DMS 273 (cell line): ENCODE measurements at regions not wholly inside any gene's neighbourhood (a gene's known extent, or its start where the extent isn't known, plus 50 kb on each side); places are given as distances from the start of the nearest gene placed in this dataset.
"Not testable (repeated sequence)": the region's sequence is repeated elsewhere in the genome, so short reads cannot be mapped to it uniquely, and the experiment has no call there.

ENCODE experiments used
- DNase-seq: peaks from one replicate; lab custom pipeline; 2025; ENCODE audit not compliant: unreplicated experiment; lab: John Stamatoyannopoulos, UW

DNA sequence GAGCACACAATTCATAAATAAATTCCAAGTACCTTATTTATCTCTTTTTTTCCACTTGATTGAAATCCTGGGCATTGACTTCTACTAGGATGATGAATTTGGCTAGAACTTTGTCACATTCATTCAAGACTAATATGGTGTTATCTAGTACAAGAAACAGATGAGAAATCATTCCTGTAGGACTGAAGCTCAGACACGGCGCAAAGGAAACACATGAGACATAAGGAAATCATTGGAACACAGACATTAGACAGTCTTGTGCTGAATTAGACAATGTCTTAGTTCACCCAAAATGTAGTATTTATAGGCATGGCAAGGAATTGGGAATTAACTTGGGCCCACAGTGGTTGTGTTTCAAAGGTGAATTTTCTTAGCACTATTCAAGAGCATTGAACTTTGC is 305.7 kb downstream of the SETD4 start:
- DNase-seq = no peak

DNA sequence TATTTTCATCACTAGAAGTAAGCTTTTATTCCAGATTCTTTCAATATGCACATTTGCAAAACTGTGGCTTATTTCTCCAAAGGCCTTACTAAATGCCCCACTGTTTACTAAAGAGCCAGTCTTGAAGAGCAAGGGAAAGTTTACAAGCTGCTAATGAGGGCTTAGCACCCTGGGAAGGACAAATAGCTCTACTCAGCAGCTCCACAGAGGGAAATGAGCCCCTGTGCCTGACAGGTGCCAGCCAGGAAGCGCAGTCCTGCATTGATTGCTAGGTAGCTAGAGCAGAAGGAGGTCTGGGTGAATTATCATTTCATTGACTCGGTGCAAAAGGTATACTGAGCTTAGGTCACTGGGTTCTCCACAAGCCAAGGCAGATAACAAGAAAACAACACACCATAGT is 307.0 kb downstream of the SETD4 start:
- no peak for DNase-seq

DNA sequence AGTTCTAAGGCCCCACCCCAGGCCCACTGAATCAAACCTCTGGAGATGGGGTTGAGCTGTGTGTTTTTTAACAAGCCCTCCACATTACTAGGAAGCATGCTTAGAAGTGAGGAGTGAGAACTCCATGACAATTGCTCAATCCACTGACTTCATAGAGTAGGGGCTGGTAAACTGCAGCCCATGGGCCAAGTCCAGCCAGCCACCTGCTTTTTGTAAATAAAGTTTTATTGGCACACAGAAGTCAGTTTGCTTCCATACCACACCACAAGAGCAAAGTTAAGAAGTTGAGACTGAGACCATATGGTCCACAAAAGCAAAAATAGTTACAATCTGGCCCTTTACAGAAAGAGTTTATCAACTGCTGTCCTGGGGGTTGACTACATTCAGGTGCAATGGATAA is 309.2 kb downstream of the SETD4 start:
- no peak for DNase-seq

DNA sequence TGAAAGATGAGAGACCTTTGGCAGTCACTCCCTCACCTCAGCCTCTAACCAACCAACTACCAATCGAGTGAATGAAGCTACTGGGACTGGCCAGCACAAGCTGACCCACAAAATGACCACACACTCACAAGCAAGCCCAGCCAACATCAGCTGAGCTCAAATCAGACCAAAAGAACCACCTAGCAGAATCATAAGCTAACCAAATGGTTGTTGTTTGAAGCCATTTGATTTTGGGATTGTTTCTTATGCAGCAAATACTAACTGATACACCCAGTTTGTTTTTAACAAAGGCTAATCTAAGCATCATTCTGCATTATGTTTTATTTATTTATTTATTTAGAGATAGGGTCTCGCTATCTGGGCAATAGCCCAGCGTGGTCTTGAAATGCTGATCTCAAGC is 310.4 kb downstream of the SETD4 start:
- no peak for DNase-seq

DNA sequence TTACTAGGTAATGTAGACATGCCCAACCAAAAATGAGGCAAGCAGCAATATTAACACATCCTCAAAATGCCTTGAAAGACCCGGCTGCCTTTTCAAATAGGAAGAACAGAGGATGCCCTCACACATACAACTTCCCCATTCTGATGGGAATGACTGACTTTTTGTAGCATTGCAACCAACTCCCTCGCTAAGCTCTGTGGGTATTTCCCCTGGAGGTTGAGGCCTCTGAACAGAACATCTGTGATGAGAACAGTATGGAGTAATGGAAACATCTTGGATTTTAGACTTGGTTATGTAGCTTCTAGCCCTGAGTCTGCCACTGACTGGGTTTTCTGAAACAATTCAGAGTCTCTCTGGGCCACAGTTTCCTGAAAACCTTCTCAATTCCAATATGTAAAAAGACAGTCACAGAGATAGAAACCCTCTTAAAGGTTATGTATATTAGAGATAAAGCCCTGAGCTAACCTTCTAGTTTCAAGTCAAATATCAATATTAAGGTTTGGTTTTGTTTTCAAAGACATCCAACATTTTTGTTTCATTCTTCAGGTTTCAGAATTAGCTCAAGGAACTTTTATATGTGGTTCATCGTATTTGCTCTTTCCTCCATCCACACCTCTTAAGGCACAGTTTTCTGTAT is 311.5 kb downstream of the SETD4 start:
- DNase-seq = no peak

DNA sequence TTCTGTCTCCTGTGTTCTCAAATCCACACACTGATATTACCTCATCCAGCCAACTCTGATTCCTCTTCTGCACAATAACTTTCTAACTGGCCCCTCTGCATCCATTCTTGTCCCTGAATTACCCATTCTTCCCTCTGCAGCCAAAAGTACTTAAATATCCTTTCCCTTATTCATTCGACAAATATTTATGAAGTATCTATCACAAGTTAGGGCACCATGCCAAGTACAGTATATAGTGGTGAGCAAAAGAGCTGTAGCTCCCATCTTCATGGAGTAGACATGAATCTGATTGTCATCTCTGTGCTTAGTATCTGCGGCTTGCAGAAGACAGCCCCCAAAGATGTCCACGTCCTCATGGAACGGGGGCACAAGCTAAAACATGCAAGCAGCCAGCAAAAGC is 316.8 kb downstream of the SETD4 start:
- no peak for DNase-seq

DNA sequence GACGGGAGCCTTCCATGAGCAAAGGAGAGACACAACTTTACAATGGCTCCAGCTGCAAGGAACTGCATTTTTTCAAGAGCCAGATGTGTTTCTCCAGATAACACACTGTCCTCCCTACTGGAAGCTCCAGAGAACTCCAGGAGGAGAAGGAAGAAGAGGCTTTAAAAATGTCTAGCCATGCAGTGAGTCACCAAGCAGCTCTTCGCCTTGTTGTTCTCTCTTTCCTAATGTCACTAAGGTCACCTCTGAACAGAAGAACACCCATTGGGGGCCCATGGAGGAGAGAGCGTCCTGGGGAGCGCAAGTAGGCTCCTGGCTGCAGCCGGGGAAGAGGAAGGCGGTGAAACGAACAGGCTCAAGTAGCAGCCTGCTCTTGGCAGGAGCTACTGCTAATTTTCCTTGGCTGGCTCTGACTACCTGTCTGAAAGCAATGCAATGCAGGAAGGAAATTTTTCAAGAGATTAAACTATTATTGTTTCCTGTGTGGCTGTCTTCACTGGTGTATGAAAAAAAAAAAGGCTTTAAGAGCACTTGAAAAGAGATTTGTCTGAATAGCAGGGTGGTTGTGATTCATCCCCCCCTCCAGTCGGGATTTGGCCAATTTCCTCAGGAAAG is 321.9 kb downstream of the SETD4 start:
- no peak for DNase-seq

DNA sequence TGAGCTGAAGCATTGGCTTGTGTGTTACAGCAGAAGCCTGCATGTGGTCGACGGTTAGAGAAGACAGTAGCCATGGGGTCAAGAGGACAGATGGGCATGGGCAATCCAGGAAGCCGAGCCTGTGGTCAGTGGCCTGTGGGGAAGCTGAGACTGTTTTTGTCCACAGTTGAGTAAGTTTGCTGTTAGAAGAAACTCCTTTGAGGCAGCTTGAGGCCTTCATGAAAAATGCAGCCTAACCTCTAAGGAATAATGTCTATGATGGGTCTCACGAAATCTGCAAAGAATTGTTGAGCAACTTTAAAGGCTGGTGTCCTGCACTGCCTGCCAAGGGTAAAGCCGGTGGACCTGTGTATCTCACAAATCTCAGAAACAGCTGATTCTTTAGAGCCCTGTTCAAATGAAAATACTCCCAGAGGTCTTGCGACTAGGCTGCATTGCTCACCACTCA is 322.4 kb downstream of the SETD4 start:
- no peak for DNase-seq

DNA sequence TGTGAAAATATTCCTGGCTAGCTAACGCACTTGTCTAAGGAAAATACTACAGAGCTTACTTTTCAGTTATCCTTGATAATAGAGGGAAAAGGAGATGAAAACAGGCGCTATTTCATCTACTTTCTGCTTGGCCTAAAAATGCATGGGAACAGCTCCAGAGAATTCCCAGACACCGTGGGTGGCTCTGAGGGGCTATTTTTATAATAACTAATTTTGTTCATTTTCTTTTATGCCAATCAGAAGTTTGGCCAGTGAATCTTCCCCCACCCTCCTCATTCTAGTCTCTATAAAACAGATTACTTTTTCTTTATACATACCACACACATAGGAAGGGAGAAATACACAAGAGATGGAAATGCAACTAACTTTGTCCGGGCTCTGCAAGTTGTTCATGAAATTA is 322.9 kb downstream of the SETD4 start:
- DNase-seq = no peak

DNA sequence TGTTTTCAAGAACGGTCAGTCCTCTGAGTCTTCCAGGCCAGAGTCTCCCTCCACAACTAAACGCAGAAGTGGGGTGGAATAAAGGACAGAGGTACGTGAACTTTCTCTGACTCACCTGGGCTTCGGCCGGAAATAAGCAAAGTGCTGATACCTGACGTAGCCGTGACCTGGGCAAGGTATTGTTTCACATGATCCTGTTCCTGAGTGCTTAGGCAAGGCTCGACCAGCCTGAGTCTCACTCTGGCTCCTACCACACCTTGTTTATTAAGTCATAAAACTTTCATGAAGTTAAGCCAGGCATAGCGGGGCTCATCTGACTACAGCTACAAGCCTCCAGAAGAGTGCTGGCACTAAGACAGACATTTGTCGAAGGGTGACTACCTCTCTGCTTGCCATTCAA is 327.5 kb downstream of the SETD4 start:
- no peak for DNase-seq

DNA sequence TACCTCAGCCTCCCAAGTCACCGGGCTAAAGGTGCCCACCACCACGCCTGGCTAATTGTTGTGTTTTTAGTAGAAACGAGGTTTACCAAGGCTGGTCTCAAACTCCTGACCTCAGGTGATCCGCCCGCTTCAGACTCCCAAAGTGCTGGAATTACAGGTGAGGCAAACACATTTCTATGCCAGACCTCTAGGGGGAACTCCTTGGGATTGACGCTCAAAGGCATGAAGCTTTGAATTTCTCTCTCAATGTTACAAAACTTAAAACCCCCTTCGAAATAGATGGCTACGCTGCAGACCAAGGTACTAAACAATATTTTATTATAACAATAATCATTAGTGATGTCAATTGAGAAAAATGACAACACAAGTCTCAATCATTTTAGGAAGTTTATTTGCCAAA is 330.0 kb downstream of the SETD4 start:
- DNase-seq = no peak

DNA sequence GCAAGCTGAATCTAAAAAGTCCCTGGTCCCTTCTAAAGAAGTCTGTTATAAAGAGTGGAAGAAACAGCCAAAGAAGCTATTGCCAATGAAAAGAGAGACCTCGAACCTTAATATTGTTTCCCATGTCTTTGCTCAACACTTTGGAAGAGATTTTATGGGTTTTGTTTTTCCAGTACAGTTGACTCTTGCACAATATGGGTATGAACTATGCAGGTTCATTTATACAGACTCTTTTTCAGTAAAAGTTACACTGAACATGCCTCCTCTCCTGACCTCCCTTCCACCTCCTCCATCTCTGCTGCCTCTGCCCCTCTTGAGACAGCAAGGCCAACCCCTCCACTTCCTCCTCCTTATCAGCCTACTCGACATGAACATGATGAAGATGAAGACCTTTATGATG is 332.5 kb downstream of the SETD4 start:
- no peak for DNase-seq

DNA sequence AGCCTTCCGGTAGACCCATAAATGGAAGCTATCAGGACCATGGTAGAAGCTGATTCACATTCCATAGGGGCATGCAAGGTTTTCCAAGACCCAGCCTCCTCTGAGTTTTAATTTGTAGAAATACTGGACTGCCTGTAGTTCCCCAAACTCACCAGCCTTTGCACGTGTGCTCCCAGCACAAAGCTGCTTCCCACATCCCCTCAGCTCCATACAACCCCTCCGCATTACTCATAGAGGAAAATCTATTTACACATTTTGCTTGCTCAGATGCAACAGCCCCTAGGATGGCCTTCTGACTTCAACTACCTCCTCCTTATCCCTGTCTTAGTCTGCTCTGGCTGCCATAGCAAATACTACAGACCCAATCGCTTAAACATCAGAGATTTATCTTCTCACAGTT is 336.2 kb downstream of the SETD4 start:
- no peak for DNase-seq

DNA sequence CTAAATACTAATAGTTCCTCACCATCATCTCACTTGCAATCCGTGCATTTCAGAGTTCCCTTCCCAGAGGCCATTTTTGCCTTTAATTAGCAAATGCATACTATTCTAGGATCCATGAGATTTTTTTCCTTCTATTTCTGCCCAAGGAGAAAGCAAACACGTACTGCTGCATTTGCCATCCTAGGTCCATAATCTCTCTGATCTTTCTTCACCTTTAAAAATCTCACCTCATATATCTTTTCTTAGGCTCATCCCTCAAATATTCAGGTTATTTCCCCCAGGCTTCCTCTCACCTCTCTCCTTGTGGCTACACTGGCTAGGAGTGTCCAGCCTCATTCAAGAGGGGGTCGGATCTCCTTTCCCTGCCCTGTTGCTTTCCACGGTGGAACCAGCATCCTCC is 338.6 kb downstream of the SETD4 start:
- no peak for DNase-seq

DNA sequence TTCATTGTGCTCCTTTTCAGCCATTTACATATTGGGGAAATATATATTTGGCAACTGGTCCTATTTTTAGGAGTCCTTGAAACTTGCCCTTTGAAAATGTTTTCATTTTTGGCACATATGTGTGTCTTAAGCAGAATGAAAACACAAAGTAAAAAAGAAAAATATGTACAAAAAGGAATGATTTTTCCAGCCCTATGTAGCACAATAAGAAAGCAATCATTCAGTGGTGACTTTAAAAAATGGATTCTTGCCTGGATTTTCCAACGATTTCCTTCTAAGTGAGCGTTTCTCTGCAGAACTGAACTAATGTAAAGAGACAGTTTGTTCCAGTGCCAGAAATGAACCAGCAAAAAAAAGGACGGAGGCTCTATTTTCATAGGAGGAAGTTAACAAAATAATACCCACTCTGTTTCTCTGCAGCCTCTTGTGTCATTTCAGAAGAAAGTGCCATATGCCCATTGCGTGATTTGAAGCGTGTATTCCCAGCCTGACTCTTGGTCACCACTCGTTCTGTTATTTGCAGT is 340.1 kb downstream of the SETD4 start:
- DNase-seq = no peak

DNA sequence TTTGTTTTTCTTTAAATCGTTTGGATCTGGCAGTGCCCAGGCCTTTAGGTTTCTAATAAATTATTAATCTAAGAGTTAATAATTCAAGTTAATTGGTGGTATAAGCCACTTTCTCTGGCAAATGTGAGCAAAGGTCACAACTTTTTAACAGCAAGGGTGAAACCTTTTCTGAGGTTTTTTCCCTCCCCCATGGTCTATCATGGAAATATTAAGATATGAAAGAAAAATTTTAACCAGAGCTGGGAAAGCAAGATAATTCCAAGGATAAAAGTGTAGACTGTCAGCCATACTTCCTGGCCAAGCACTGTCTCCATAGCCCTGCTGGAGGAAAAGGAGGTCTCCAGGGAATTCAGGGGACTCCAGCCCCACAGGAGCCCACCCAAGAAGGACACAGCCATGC is 341.2 kb downstream of the SETD4 start:
- no peak for DNase-seq

DNA sequence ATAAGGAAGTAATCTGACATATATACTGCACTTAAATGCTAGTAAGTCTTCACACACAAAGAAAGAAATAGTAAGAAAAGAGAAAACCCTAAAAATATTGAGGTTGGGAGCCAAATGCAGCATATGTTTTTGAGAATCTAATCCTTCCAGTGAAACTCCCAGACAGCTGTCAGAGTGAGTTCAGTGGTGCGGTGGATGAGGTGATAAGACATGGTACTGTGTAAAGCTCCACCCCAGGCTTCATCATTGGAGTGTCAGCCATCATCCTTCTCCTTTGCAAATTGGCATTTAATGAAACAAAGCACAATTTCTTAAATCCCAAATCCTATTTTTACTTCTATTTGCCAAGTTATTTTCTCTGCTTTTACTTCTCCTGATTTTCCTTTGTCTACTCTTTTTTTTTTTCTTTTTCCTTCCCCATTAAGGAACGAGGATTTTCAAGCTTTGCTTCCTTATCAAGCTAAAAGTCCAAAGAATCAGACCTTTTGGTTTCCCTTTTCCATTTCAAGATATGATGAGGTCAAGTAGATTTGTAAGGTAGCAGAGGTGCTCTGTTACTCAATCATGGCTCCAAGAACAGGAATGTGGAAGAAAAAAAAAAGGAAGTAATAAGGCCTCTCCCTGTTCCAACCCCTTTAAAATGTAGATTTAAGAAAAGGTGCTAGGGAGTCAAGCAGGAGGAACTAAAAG is 343.3 kb downstream of the SETD4 start:
- peak; percentile 4 for DNase-seq

DNA sequence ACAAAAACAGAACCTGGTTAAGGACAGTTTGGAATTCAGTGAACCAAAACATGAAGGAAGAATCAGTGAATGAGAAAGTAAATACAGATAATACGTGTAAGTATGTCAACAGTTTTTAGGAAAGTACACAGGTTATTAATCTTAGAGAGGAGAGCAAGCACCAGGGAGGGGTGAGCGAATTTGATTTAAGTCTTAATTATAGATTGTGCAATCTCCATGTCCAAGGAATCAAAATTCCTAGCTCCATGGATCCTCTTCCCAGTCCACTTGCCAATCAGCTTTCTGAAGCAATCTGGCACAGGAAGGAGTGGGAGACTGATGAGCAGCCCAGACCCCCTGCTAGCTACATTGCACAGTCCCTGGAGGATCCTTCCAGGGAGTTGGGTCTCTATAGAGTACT is 346.4 kb downstream of the SETD4 start:
- no peak for DNase-seq

DNA sequence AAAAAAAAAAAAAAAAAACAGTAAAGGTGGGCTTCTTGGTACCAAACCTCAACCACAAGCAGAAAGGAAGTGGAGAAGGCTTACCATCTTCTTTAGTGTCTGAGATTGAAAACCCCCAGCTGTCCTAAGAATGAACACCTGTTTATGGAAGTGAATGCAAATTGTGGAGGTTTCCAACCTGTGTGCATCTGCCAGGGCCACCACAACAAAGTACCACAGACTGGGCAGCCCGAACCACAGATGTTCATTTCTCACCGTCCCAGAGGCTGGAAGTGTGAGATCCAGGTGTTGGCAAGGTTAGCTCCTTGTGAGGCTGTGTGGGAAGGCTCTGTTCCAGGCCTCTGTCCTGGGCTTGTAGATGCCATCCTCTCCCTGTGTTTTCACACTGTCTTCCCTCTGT is 348.7 kb downstream of the SETD4 start:
- no peak for DNase-seq

DNA sequence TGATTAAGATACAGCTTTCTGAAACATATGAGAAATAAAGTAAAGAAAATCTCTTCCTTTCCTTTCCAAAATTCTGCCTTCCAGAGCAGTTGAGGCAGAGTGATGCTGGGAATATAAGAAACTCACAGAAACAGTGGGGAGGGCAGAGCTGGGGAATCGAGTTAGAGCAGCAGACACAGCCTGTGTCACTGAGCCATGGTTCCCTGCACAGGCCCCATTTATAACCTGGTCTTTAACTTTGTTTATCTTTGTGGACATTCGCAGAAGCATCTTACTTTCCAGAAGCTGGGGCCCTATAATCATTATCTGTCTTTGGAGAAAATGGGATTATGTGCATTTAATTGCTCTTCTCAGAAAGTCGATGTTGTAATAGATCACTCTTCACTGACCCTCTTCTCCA is 349.1 kb downstream of the SETD4 start:
- DNase-seq = no peak

DNA sequence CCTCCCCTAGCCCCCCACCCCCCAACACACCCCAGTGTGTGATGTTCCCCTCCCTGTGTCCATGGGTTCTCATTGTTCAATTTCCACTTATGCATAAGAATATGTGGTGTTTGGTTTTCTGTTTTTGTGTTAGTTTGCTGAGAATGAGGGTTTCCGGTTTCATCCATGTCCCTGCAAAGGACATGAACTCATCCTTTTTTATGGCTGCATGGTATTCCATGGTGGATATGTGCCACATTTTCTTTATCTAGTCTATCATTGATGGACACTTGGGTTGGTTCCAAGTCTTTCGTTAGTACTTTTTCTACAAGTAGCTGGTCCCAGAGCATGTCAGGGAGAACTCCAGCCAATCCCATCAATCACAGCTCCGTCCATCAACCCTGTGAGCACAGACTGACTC is 350.3 kb downstream of the SETD4 start:
- DNase-seq = not testable (repeated sequence)

DNA sequence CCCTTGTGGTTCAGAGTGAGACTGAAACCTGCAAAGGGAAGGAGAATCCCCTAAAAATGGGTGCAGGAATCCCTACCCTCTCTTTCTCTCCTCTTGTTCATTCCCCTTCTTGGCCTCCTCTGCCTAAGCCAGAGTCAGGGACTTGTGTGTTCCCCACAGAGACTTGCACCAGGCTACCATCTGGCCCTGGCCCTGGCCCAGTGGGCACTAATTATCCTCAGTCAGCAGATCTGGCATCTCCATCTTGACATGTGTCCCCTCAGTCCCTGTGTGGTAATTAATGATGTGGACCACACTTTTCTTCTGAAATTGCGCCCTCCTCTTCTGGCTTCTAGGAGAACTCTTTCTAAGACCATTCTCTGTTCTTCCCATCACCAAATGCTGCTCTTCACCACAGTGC is 354.4 kb downstream of the SETD4 start:
- DNase-seq = peak; percentile 10
